HCT116 (cell line): ENCODE measurements at regions not wholly inside any gene's neighbourhood (a gene's known extent, or its start where the extent isn't known, plus 50 kb on each side); places are given as distances from the start of the nearest gene placed in this dataset.

ENCODE experiments used
- ATAC-seq: fragments of 200-7000 bp; cut with Tn5 transposase; 2 replicates; pipeline ENCODE4 v1.9.1; 2020; ENCODE audit warnings: mild to moderate bottlenecking, moderate library complexity
- BruUV-seq: library from RNA; stranded (reverse); fragments of 400-500 nt; replicated peaks from 2 replicates; lab custom pipeline; 2021; lab: Mats Ljungman, UMichigan
- CTCF ChIA-PET: fragments of 300-600 bp; sonication (Branson Sonifier 250); formaldehyde crosslinking; loops from one replicate; lab custom pipeline; 2021; ENCODE audit warnings: antibody characterized with exemption; lab: Charles Lee
- POLR2A ChIA-PET: fragments of 300-600, 350-600 bp; sonication (Branson Sonifier 250); formaldehyde crosslinking; loops from one replicate; lab custom pipeline; 2021; ENCODE audit warnings: antibody characterized with exemption; lab: Charles Lee
- RAD21 ChIA-PET, 2 experiments: fragments of 300-600 bp; sonication (Branson Sonifier 250); formaldehyde crosslinking; loops; one replicate each; lab custom pipeline; 2023; ENCODE audit warnings: low total read pairs in 2 of 2; ENCODE audit not compliant: uncharacterized antibody in 2 of 2, unreplicated experiment in 2 of 2, low non-redundant PET in 1 of 2; lab: Charles Lee
- DNase-seq: peaks from one replicate; pipeline ENCODE4 v3.0.0-alpha.2; 2010; ENCODE audit warnings: low read depth, low spot score
- H2AFZ ChIP-seq: fragments of 200-600 bp; shearing (Covaris generic), sonication (generic); 2 replicates; pipeline ENCODE4 v1.6.1; 2017; ENCODE audit warnings: low read depth, mixed run types, mixed read lengths, antibody characterized with exemption, low read length; ENCODE audit not compliant: poor library complexity, severe bottlenecking
- H3K27ac ChIP-seq: 2 replicates; pipeline ENCODE4 v1.5.1; 2012; ENCODE audit warnings: low read depth, low read length
- H3K27me3 ChIP-seq: fragments of 200-600 bp; sonication (generic); 2 replicates; pipeline ENCODE4 v1.6.1; 2016; ENCODE audit warnings: mixed run types, low read length, mixed read lengths; ENCODE audit not compliant: insufficient read depth
- H3K36me3 ChIP-seq, 2 experiments: fragments of 200-500 bp in 1 of 2; fragments of 200-600 bp in 1 of 2; sonication (Bioruptor generic) in 1 of 2; sonication (generic) in 1 of 2; 2 replicates each; pipeline versions ENCODE4 v1.5.1 to v1.6.1; 2014 to 2016; ENCODE audit warnings: low read length in 2 of 2, inconsistent platforms in 1 of 2, mixed read lengths in 1 of 2, mixed run types in 1 of 2; ENCODE audit not compliant: insufficient read depth in 2 of 2, control insufficient read depth in 1 of 2
- H3K4me1 ChIP-seq, 2 experiments: fragments of 200-600 bp in 1 of 2; sonication (generic) in 1 of 2; 2 replicates each; pipeline versions ENCODE4 v1.5.1 to v1.6.1; 2012 to 2017; ENCODE audit warnings: low read length in 2 of 2, inconsistent platforms in 1 of 2, mild to moderate bottlenecking in 1 of 2, mixed read lengths in 1 of 2, mixed run types in 1 of 2, moderate library complexity in 1 of 2; ENCODE audit not compliant: insufficient read depth in 2 of 2, control insufficient read depth in 1 of 2
- H3K4me2 ChIP-seq: fragments of 200-600 bp; sonication (generic); 2 replicates; pipeline ENCODE4 v1.6.1; 2017; ENCODE audit warnings: mixed run types, low read length, mixed read lengths
- H3K4me3 ChIP-seq, 2 experiments: fragments of 200-600 bp in 1 of 2; sonication (generic) in 1 of 2; replicated peaks in 1 of 2; 2 replicates each; pipeline ENCODE4 v1.5.1; 2011 to 2016; ENCODE audit warnings: low read length in 2 of 2, control low read depth in 1 of 2, low read depth in 1 of 2, mild to moderate bottlenecking in 1 of 2, mixed read lengths in 1 of 2, mixed run types in 1 of 2
- H3K79me2 ChIP-seq: fragments of 200-600 bp; sonication (generic); 2 replicates; pipeline ENCODE4 v1.6.1; 2017; ENCODE audit warnings: mild to moderate bottlenecking, mixed run types, low read length, moderate library complexity, mixed read lengths; ENCODE audit not compliant: insufficient read depth
- H3K9ac ChIP-seq: fragments of 200-600 bp; sonication (generic); 2 replicates; pipeline ENCODE4 v1.6.1; 2016; ENCODE audit warnings: low read length, mixed read lengths
- H3K9me2 ChIP-seq: fragments of 200-600 bp; sonication (generic), shearing (Covaris generic); 2 replicates; pipeline ENCODE4 v1.6.1; 2017; ENCODE audit warnings: mixed run types, mild to moderate bottlenecking, moderate library complexity; ENCODE audit not compliant: insufficient read depth
- H3K9me3 ChIP-seq, 2 experiments: fragments of 200-500 bp in 1 of 2; fragments of 200-600 bp in 1 of 2; sonication (Bioruptor generic) in 1 of 2; sonication (generic) in 1 of 2; 2 replicates each; pipeline ENCODE4 v1.6.1; 2014 to 2017; ENCODE audit warnings: low read length in 2 of 2, mixed read lengths in 2 of 2, inconsistent platforms in 1 of 2, low read depth in 1 of 2, mild to moderate bottlenecking in 1 of 2, mixed run types in 1 of 2, moderate library complexity in 1 of 2; ENCODE audit not compliant: control insufficient read depth in 1 of 2, insufficient read depth in 1 of 2
- H4K20me1 ChIP-seq: fragments of 200-600 bp; sonication (generic), shearing (Covaris generic); 2 replicates; pipeline ENCODE4 v1.6.1; 2017; ENCODE audit warnings: mixed run types, mild to moderate bottlenecking, moderate library complexity; ENCODE audit not compliant: insufficient read depth
- CEBPB ChIP-seq: IDR thresholded peaks from 2 replicates; pipeline ENCODE4 v1.6.1; 2012; ENCODE audit warnings: low read depth
- EGR1 ChIP-seq: IDR thresholded peaks from 2 replicates; pipeline ENCODE4 v1.6.1; 2012; ENCODE audit warnings: low read depth
- ELF1 ChIP-seq: IDR thresholded peaks from 2 replicates; pipeline ENCODE4 v1.6.1; 2012; ENCODE audit warnings: low read depth, borderline replicate concordance
- POLR2A ChIP-seq: IDR thresholded peaks from 2 replicates; pipeline ENCODE4 v1.7.0; 2011; ENCODE audit warnings: borderline replicate concordance; ENCODE audit not compliant: insufficient read depth, insufficient read length; ENCODE audit errors: extremely low read depth
- POLR2AphosphoS5 ChIP-seq: IDR thresholded peaks from 2 replicates; pipeline ENCODE4 v1.6.1; 2011; ENCODE audit warnings: mild to moderate bottlenecking, low read depth, low read length, moderate library complexity
- SRF ChIP-seq: IDR thresholded peaks from 2 replicates; pipeline ENCODE4 v1.6.1; 2012; ENCODE audit warnings: low read depth
- TCF7L2 ChIP-seq: IDR thresholded peaks from 2 replicates; pipeline ENCODE4 v1.7.0; 2011; ENCODE audit warnings: borderline replicate concordance, inconsistent platforms; ENCODE audit not compliant: insufficient read depth, insufficient read length; ENCODE audit errors: extremely low read depth
- YY1 ChIP-seq: IDR thresholded peaks from 2 replicates; pipeline ENCODE4 v1.6.1; 2011; ENCODE audit warnings: low read length, low read depth, moderate library complexity, mild to moderate bottlenecking; ENCODE audit not compliant: insufficient replicate concordance; ENCODE audit errors: extremely low read depth
- ZFX ChIP-seq: fragments of 450-650 bp; IDR thresholded peaks from 2 replicates; pipeline ENCODE4 v1.6.1; 2017
- ZNF274 ChIP-seq: fragments of 200-500 bp; sonication (Bioruptor generic); IDR thresholded peaks from 2 replicates; pipeline ENCODE4 v1.6.1; 2014; ENCODE audit warnings: mild to moderate bottlenecking, low read depth, low read length, inconsistent platforms
- intact Hi-C: fragments of 100-400 bp; cut with micrococcal nuclease; formaldehyde crosslinking; loops from 2 replicates; pipeline ENCODE4 v1.10.0; 2022
- TF ChIP-seq, protein P1 (sequence below): IDR thresholded peaks from 2 replicates; pipeline ENCODE4 v1.6.1; 2012; ENCODE audit warnings: low read depth

DNA sequence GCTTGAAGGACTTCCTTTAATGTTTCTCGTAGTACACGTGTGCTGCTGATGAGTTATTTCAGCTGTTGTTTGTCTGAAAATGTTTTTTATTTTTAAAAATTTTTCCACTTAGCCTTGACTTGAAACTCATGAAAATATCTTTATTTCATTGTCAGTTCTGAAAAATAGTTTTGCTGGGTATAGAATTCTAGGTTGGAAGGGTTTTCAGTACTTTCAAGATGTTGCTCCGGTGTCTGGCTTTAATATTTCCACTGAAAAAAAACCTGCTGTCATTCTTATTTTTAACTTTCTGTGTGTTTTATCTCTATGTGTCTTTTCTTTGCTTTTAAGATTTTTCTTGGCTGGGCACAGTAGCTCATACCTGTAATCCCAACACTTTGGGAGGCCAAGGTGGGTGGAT lies 103.8 kb downstream of the UNCX start:
- ATAC-seq: no peak
- H2AFZ ChIP-seq: no peak overlapping the region
- H3K79me2 ChIP-seq: no peaks in the 10 kb centered on the region
- H4K20me1 ChIP-seq: no peaks in the 10 kb centered on the region
- H3K9ac ChIP-seq: no peak overlapping the region
- intact Hi-C loops: no loop called here
- H3K27ac ChIP-seq: no peak overlapping the region
- no peaks in the 10 kb centered on the region for H3K9me2 ChIP-seq
- H3K27me3 ChIP-seq: no peaks in the 10 kb centered on the region
- H3K4me3 ChIP-seq: no peak overlapping the region
- no peaks in the 10 kb centered on the region; a peak in 1 of 4 replicates for H3K4me1 ChIP-seq
- H3K9me3 ChIP-seq: peaks cover 0 to 11% of the 10 kb centered on the region in 2 experiments; a peak in 1 of 4 replicates
- no peak for DNase-seq
- H3K4me2 ChIP-seq: no peak overlapping the region
- CTCF ChIA-PET: no interaction called here
- RAD21 ChIA-PET: no interaction called here
- TF ChIP-seq ZFX (no peak), POLR2A (no peak), SRF (no peak), TCF7L2 (no peak), ZNF274 (no peak), YY1 (no peak), ELF1 (no peak), CEBPB (no peak), EGR1 (no peak), POLR2AphosphoS5 (no peak)
- TF ChIP-seq, protein P1, sequence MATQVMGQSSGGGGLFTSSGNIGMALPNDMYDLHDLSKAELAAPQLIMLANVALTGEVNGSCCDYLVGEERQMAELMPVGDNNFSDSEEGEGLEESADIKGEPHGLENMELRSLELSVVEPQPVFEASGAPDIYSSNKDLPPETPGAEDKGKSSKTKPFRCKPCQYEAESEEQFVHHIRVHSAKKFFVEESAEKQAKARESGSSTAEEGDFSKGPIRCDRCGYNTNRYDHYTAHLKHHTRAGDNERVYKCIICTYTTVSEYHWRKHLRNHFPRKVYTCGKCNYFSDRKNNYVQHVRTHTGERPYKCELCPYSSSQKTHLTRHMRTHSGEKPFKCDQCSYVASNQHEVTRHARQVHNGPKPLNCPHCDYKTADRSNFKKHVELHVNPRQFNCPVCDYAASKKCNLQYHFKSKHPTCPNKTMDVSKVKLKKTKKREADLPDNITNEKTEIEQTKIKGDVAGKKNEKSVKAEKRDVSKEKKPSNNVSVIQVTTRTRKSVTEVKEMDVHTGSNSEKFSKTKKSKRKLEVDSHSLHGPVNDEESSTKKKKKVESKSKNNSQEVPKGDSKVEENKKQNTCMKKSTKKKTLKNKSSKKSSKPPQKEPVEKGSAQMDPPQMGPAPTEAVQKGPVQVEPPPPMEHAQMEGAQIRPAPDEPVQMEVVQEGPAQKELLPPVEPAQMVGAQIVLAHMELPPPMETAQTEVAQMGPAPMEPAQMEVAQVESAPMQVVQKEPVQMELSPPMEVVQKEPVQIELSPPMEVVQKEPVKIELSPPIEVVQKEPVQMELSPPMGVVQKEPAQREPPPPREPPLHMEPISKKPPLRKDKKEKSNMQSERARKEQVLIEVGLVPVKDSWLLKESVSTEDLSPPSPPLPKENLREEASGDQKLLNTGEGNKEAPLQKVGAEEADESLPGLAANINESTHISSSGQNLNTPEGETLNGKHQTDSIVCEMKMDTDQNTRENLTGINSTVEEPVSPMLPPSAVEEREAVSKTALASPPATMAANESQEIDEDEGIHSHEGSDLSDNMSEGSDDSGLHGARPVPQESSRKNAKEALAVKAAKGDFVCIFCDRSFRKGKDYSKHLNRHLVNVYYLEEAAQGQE: no peak
- no peaks in the 10 kb centered on the region for H3K36me3 ChIP-seq
- no TSS peak for BruUV-seq
- POLR2A ChIA-PET: no interaction called here
